ENCODE measurements at regions not wholly inside any gene's neighbourhood (a gene's known extent, or its start where the extent isn't known, plus 50 kb on each side); places are given as distances from the start of the nearest gene placed in this dataset.

GRCh38 chr4:163077680-163078079 lies 89.0 kb downstream of the NAF1 start:
- Histone ChIP-seq H3K27me3 (ENCODE audit: low read length) (no peaks in the 10 kb centered on the region), H3K9me3 (ENCODE audit: low read length) (no peaks in the 10 kb centered on the region), H3K4me3 (ENCODE audit: low read length) (no peak overlapping the region), H3K36me3 (ENCODE audit: insufficient read depth, low read length) (no peaks in the 10 kb centered on the region), H3K4me2 (ENCODE audit: low read depth, low read length, poor library complexity, severe bottlenecking) (no peak overlapping the region), H4K20me1 (ENCODE audit: insufficient read depth, low read depth, low read length) (no peaks in the 10 kb centered on the region), H3K79me2 (ENCODE audit: low read length) (no peaks in the 10 kb centered on the region), H3K27ac (ENCODE audit: low read length) (no peak overlapping the region), H3K4me1 (ENCODE audit: low read length) (no peaks in the 10 kb centered on the region), H3K9ac (ENCODE audit: low read length) (no peak overlapping the region), H3K9me2 (replicated peaks; ENCODE audit: insufficient read depth, low read length) (no peaks in the 10 kb centered on the region), H2AFZ (ENCODE audit: low read length) (no peak overlapping the region)
- DNase-seq = no peak

GRCh38 chr4:163072222-163072621 lies 94.5 kb downstream of the NAF1 start:
- no peaks in the 10 kb centered on the region for H3K27me3 ChIP-seq (ENCODE audit: low read length)
- H3K27ac ChIP-seq (ENCODE audit: low read length) = no peak overlapping the region
- no peaks in the 10 kb centered on the region for H3K9me2 ChIP-seq (replicated peaks; ENCODE audit: insufficient read depth, low read length)
- H3K79me2 ChIP-seq (ENCODE audit: low read length) = no peaks in the 10 kb centered on the region
- H3K9me3 ChIP-seq (ENCODE audit: low read length) = no peaks in the 10 kb centered on the region
- no peak overlapping the region for H3K4me3 ChIP-seq (ENCODE audit: low read length)
- H3K9ac ChIP-seq (ENCODE audit: low read length) = no peak overlapping the region
- H2AFZ ChIP-seq (ENCODE audit: low read length) = no peak overlapping the region
- H3K36me3 ChIP-seq (ENCODE audit: insufficient read depth, low read length) = no peaks in the 10 kb centered on the region
- no peak for DNase-seq
- no peaks in the 10 kb centered on the region for H3K4me1 ChIP-seq (ENCODE audit: low read length)
- H4K20me1 ChIP-seq (ENCODE audit: insufficient read depth, low read depth, low read length) = no peaks in the 10 kb centered on the region
- no peak overlapping the region for H3K4me2 ChIP-seq (ENCODE audit: low read depth, low read length, poor library complexity, severe bottlenecking)

- no peaks in the 10 kb centered on the region for H3K9me3 ChIP-seq (ENCODE audit: low read length)
- H3K27me3 ChIP-seq (ENCODE audit: low read length) = no peaks in the 10 kb centered on the region
- H2AFZ ChIP-seq (ENCODE audit: low read length) = no peak overlapping the region
- H3K4me1 ChIP-seq (ENCODE audit: low read length) = no peaks in the 10 kb centered on the region
- no peak overlapping the region for H3K4me3 ChIP-seq (ENCODE audit: low read length)
- H3K27ac ChIP-seq (ENCODE audit: low read length) = no peak overlapping the region
- H3K79me2 ChIP-seq (ENCODE audit: low read length) = no peaks in the 10 kb centered on the region
- no peak overlapping the region for H3K4me2 ChIP-seq (ENCODE audit: low read depth, low read length, poor library complexity, severe bottlenecking)
- no peaks in the 10 kb centered on the region for H3K9me2 ChIP-seq (replicated peaks; ENCODE audit: insufficient read depth, low read length)
- no peaks in the 10 kb centered on the region for H3K36me3 ChIP-seq (ENCODE audit: insufficient read depth, low read length)
- H4K20me1 ChIP-seq (ENCODE audit: insufficient read depth, low read depth, low read length) = no peaks in the 10 kb centered on the region
- DNase-seq = no peak
- no peak overlapping the region for H3K9ac ChIP-seq (ENCODE audit: low read length)
Measured at GRCh38 chr4:163071308-163071707, 95.4 kb downstream of the NAF1 start.

- H3K27me3 ChIP-seq (ENCODE audit: low read length) = no peaks in the 10 kb centered on the region
- no peaks in the 10 kb centered on the region for H4K20me1 ChIP-seq (ENCODE audit: insufficient read depth, low read depth, low read length)
- H3K4me3 ChIP-seq (ENCODE audit: low read length) = no peak overlapping the region
- no peaks in the 10 kb centered on the region for H3K36me3 ChIP-seq (ENCODE audit: insufficient read depth, low read length)
- no peaks in the 10 kb centered on the region for H3K4me1 ChIP-seq (ENCODE audit: low read length)
- no peak overlapping the region for H3K9ac ChIP-seq (ENCODE audit: low read length)
- no peaks in the 10 kb centered on the region for H3K9me3 ChIP-seq (ENCODE audit: low read length)
- H3K27ac ChIP-seq (ENCODE audit: low read length) = no peak overlapping the region
- H3K79me2 ChIP-seq (ENCODE audit: low read length) = no peaks in the 10 kb centered on the region
- H3K9me2 ChIP-seq (replicated peaks; ENCODE audit: insufficient read depth, low read length) = no peaks in the 10 kb centered on the region
- H2AFZ ChIP-seq (ENCODE audit: low read length) = no peak overlapping the region
- no peak for DNase-seq
- no peak overlapping the region for H3K4me2 ChIP-seq (ENCODE audit: low read depth, low read length, poor library complexity, severe bottlenecking)
Measured at GRCh38 chr4:163070023-163070422, 96.7 kb downstream of the NAF1 start.

- Histone ChIP-seq H2AFZ (ENCODE audit: low read length) (no peak overlapping the region), H3K9me2 (replicated peaks; ENCODE audit: insufficient read depth, low read length) (no peaks in the 10 kb centered on the region), H3K4me2 (ENCODE audit: low read depth, low read length, poor library complexity, severe bottlenecking) (no peak overlapping the region), H3K9ac (ENCODE audit: low read length) (no peak overlapping the region), H4K20me1 (ENCODE audit: insufficient read depth, low read depth, low read length) (no peaks in the 10 kb centered on the region), H3K4me3 (ENCODE audit: low read length) (no peak overlapping the region), H3K27ac (ENCODE audit: low read length) (no peak overlapping the region), H3K79me2 (ENCODE audit: low read length) (no peaks in the 10 kb centered on the region), H3K27me3 (ENCODE audit: low read length) (no peaks in the 10 kb centered on the region), H3K36me3 (ENCODE audit: insufficient read depth, low read length) (no peaks in the 10 kb centered on the region), H3K9me3 (ENCODE audit: low read length) (no peaks in the 10 kb centered on the region), H3K4me1 (ENCODE audit: low read length) (no peaks in the 10 kb centered on the region)
- no peak for DNase-seq
Measured at GRCh38 chr4:163063891-163064290, 102.8 kb downstream of the NAF1 start.

- H3K4me1 ChIP-seq (ENCODE audit: low read length) = 0 out of 2 replicates have a peak, but pooled peaks cover 3% of the 10 kb centered on the region
- H3K4me3 ChIP-seq (ENCODE audit: low read length) = no peak overlapping the region
- H3K36me3 ChIP-seq (ENCODE audit: insufficient read depth, low read length) = no peaks in the 10 kb centered on the region
- H3K4me2 ChIP-seq (ENCODE audit: low read depth, low read length, poor library complexity, severe bottlenecking) = no peak overlapping the region
- no peak overlapping the region for H3K27ac ChIP-seq (ENCODE audit: low read length)
- no peaks in the 10 kb centered on the region for H3K9me3 ChIP-seq (ENCODE audit: low read length)
- H3K27me3 ChIP-seq (ENCODE audit: low read length) = no peaks in the 10 kb centered on the region
- H2AFZ ChIP-seq (ENCODE audit: low read length) = no peak overlapping the region
- no peaks in the 10 kb centered on the region for H3K9me2 ChIP-seq (replicated peaks; ENCODE audit: insufficient read depth, low read length)
- no peak overlapping the region for H3K9ac ChIP-seq (ENCODE audit: low read length)
- no peaks in the 10 kb centered on the region for H4K20me1 ChIP-seq (ENCODE audit: insufficient read depth, low read depth, low read length)
- H3K79me2 ChIP-seq (ENCODE audit: low read length) = no peaks in the 10 kb centered on the region
- DNase-seq = peak; percentile 83
Measured at GRCh38 chr4:163048447-163048846, 118.2 kb downstream of the NAF1 start.

GRCh38 chr4:163042306-163042705 lies 124.4 kb downstream of the NAF1 start:
- H3K4me2 ChIP-seq (ENCODE audit: low read depth, low read length, poor library complexity, severe bottlenecking) = no peak overlapping the region
- no peak overlapping the region for H3K9ac ChIP-seq (ENCODE audit: low read length)
- H4K20me1 ChIP-seq (ENCODE audit: insufficient read depth, low read depth, low read length) = no peaks in the 10 kb centered on the region
- 0 out of 2 replicates have a peak, but pooled peaks cover 7% of the 10 kb centered on the region for H3K4me1 ChIP-seq (ENCODE audit: low read length)
- no peaks in the 10 kb centered on the region for H3K9me3 ChIP-seq (ENCODE audit: low read length)
- H3K79me2 ChIP-seq (ENCODE audit: low read length) = no peaks in the 10 kb centered on the region
- H3K27me3 ChIP-seq (ENCODE audit: low read length) = no peaks in the 10 kb centered on the region
- H2AFZ ChIP-seq (ENCODE audit: low read length) = no peak overlapping the region
- no peaks in the 10 kb centered on the region for H3K36me3 ChIP-seq (ENCODE audit: insufficient read depth, low read length)
- H3K9me2 ChIP-seq (replicated peaks; ENCODE audit: insufficient read depth, low read length) = no peaks in the 10 kb centered on the region
- H3K4me3 ChIP-seq (ENCODE audit: low read length) = no peak overlapping the region
- no peak overlapping the region for H3K27ac ChIP-seq (ENCODE audit: low read length)
- no peak for DNase-seq

GRCh38 chr4:163017135-163017534 lies 149.6 kb downstream of the NAF1 start:
- Histone ChIP-seq H2AFZ (ENCODE audit: low read length) (no peak overlapping the region), H3K27ac (ENCODE audit: low read length) (no peak overlapping the region), H3K36me3 (ENCODE audit: insufficient read depth, low read length) (no peaks in the 10 kb centered on the region), H3K4me1 (ENCODE audit: low read length) (no peaks in the 10 kb centered on the region), H3K79me2 (ENCODE audit: low read length) (no peaks in the 10 kb centered on the region), H3K9ac (ENCODE audit: low read length) (no peak overlapping the region), H3K4me2 (ENCODE audit: low read depth, low read length, poor library complexity, severe bottlenecking) (no peak overlapping the region), H3K27me3 (ENCODE audit: low read length) (no peaks in the 10 kb centered on the region), H3K9me2 (replicated peaks; ENCODE audit: insufficient read depth, low read length) (no peaks in the 10 kb centered on the region), H4K20me1 (ENCODE audit: insufficient read depth, low read depth, low read length) (no peaks in the 10 kb centered on the region), H3K4me3 (ENCODE audit: low read length) (no peak overlapping the region), H3K9me3 (ENCODE audit: low read length) (no peaks in the 10 kb centered on the region)
- no peak for DNase-seq

- DNase-seq = no peak
- H3K36me3 ChIP-seq (ENCODE audit: insufficient read depth, low read length) = no peaks in the 10 kb centered on the region
Measured at GRCh38 chr4:163012816-163013215, 153.9 kb downstream of the NAF1 start.

More at GRCh38 chr4:163012816-163013215, 153.9 kb downstream of the NAF1 start:
- no peak overlapping the region for H3K27ac ChIP-seq (ENCODE audit: low read length)
- no peak overlapping the region for H3K4me3 ChIP-seq (ENCODE audit: low read length)
- no peaks in the 10 kb centered on the region for H3K27me3 ChIP-seq (ENCODE audit: low read length)
- H3K4me1 ChIP-seq (ENCODE audit: low read length) = no peaks in the 10 kb centered on the region
- H2AFZ ChIP-seq (ENCODE audit: low read length) = no peak overlapping the region
- no peaks in the 10 kb centered on the region for H3K79me2 ChIP-seq (ENCODE audit: low read length)
- H3K9me3 ChIP-seq (ENCODE audit: low read length) = no peaks in the 10 kb centered on the region
- H3K9me2 ChIP-seq (replicated peaks; ENCODE audit: insufficient read depth, low read length) = no peaks in the 10 kb centered on the region
- no peak overlapping the region for H3K4me2 ChIP-seq (ENCODE audit: low read depth, low read length, poor library complexity, severe bottlenecking)
- H3K9ac ChIP-seq (ENCODE audit: low read length) = no peak overlapping the region
- H4K20me1 ChIP-seq (ENCODE audit: insufficient read depth, low read depth, low read length) = no peaks in the 10 kb centered on the region
